Liver (tissue), 8 donors: ENCODE measurements at regions not wholly inside any gene's neighbourhood (a gene's known extent, or its start where the extent isn't known, plus 50 kb on each side); places are given as distances from the start of the nearest gene placed in this dataset.

Experiments
- DNase-seq: peaks from one replicate; pipeline ENCODE4 v3.0.0-alpha.2; 2017; ENCODE audit warnings: low spot score
- H3K27ac ChIP-seq, 2 donors: one replicate each; pipeline ENCODE4 v1.7.0; 2013; ENCODE audit warnings: inconsistent platforms in 2 of 2, low read length in 2 of 2, control low read depth in 1 of 2, low read depth in 1 of 2, mild to moderate bottlenecking in 1 of 2
- H3K27me3 ChIP-seq, 4 donors: one replicate each; pipeline versions ENCODE4 v1.6.1 to v1.7.0; 2013; ENCODE audit warnings: low read length in 3 of 4, inconsistent platforms in 1 of 4, mild to moderate bottlenecking in 1 of 4, moderate library complexity in 1 of 4; ENCODE audit not compliant: control insufficient read depth in 4 of 4, insufficient read depth in 4 of 4
- H3K36me3 ChIP-seq, 4 donors: one replicate each; pipeline versions ENCODE4 v1.6.1 to v1.7.0; 2013; ENCODE audit warnings: low read length in 3 of 4, mild to moderate bottlenecking in 3 of 4, low read depth in 1 of 4, moderate library complexity in 1 of 4; ENCODE audit not compliant: control insufficient read depth in 4 of 4, insufficient read depth in 3 of 4
- H3K4me1 ChIP-seq, 4 donors: one replicate each; pipeline versions ENCODE4 v1.6.1 to v1.7.0; 2013; ENCODE audit warnings: low read length in 3 of 4, mild to moderate bottlenecking in 3 of 4, moderate library complexity in 1 of 4; ENCODE audit not compliant: control insufficient read depth in 4 of 4, insufficient read depth in 4 of 4
- H3K4me3 ChIP-seq, 3 donors: one replicate each; pipeline versions ENCODE4 v1.6.1 to v1.7.0; 2013; ENCODE audit warnings: low read length in 3 of 3, control low read depth in 1 of 3, low read depth in 1 of 3, mild to moderate bottlenecking in 1 of 3
- H3K9ac ChIP-seq, 2 donors: one replicate each; pipeline ENCODE4 v1.7.0; 2013; ENCODE audit warnings: low read length in 2 of 2, mild to moderate bottlenecking in 2 of 2, moderate library complexity in 2 of 2, control low read depth in 1 of 2, low read depth in 1 of 2
- H3K9me3 ChIP-seq, 4 donors: one replicate each; pipeline versions ENCODE4 v1.6.1 to v1.7.0; 2013; ENCODE audit warnings: low read length in 3 of 4; ENCODE audit not compliant: control insufficient read depth in 4 of 4
- ATF3 ChIP-seq: IDR thresholded peaks from 2 replicates; pipeline ENCODE4 v1.6.1; 2016; ENCODE audit warnings: antibody characterized with exemption
- CTCF ChIP-seq: fragments of 150-350 bp; IDR thresholded peaks from 2 replicates; pipeline ENCODE4 v1.5.1; 2017; ENCODE audit warnings: improper control_type of control experiment, low read depth, low read length; ENCODE audit not compliant: missing input control
- EGR1 ChIP-seq, 2 donors: IDR thresholded peaks; 2 replicates each; pipeline ENCODE4 v1.6.1; 2016 to 2018; ENCODE audit warnings: antibody characterized with exemption in 2 of 2, low read depth in 2 of 2
- FOXA1 ChIP-seq: IDR thresholded peaks from 2 replicates; pipeline ENCODE4 v1.6.1; 2016; ENCODE audit warnings: antibody characterized with exemption
- FOXA2 ChIP-seq: IDR thresholded peaks from 2 replicates; pipeline ENCODE4 v1.6.1; 2016; ENCODE audit warnings: antibody characterized with exemption
- GABPA ChIP-seq, 2 donors: IDR thresholded peaks in 1 of 2; conservative IDR thresholded peaks in 1 of 2; 2 replicates each; pipeline ENCODE4 v1.6.1; 2016; ENCODE audit warnings: antibody characterized with exemption in 2 of 2, mild to moderate bottlenecking in 1 of 2, moderate library complexity in 1 of 2
- HNF4A ChIP-seq, 2 donors: conservative IDR thresholded peaks; 2 replicates each; pipeline ENCODE4 v1.6.1; 2016; ENCODE audit warnings: antibody characterized with exemption in 2 of 2, mild to moderate bottlenecking in 2 of 2
- HNF4G ChIP-seq: IDR thresholded peaks from 2 replicates; pipeline ENCODE4 v1.6.1; 2016; ENCODE audit warnings: antibody characterized with exemption
- JUND ChIP-seq, 2 donors: IDR thresholded peaks; 2 replicates each; pipeline ENCODE4 v1.6.1; 2016; ENCODE audit warnings: antibody characterized with exemption in 2 of 2
- MAX ChIP-seq: IDR thresholded peaks from 2 replicates; pipeline ENCODE4 v1.6.1; 2016; ENCODE audit warnings: antibody characterized with exemption
- NR2F2 ChIP-seq: IDR thresholded peaks from 2 replicates; pipeline ENCODE4 v1.6.1; 2016; ENCODE audit warnings: antibody characterized with exemption
- RAD21 ChIP-seq, 2 donors: IDR thresholded peaks; 2 replicates each; pipeline ENCODE4 v1.6.1; 2016; ENCODE audit warnings: antibody characterized with exemption in 2 of 2, mild to moderate bottlenecking in 2 of 2
- REST ChIP-seq: IDR thresholded peaks from 2 replicates; pipeline ENCODE4 v1.6.1; 2016; ENCODE audit warnings: antibody characterized with exemption, mild to moderate bottlenecking
- RXRA ChIP-seq, 2 donors: IDR thresholded peaks; 2 replicates each; pipeline ENCODE4 v1.6.1; 2017 to 2018; ENCODE audit warnings: antibody characterized with exemption in 2 of 2, mild to moderate bottlenecking in 1 of 2
- SP1 ChIP-seq: IDR thresholded peaks from 2 replicates; pipeline ENCODE4 v1.6.1; 2018; ENCODE audit warnings: antibody characterized with exemption, mild to moderate bottlenecking
- TAF1 ChIP-seq: conservative IDR thresholded peaks from 2 replicates; pipeline ENCODE4 v1.6.1; 2016; ENCODE audit warnings: antibody characterized with exemption, mild to moderate bottlenecking
- YY1 ChIP-seq: IDR thresholded peaks from 2 replicates; pipeline ENCODE4 v1.6.1; 2016; ENCODE audit warnings: antibody characterized with exemption, mild to moderate bottlenecking
- ZBTB33 ChIP-seq: IDR thresholded peaks from 2 replicates; pipeline ENCODE4 v1.6.1; 2016; ENCODE audit warnings: antibody characterized with exemption
- WGBS: extraction: QIAGEN DNeasy Blood & Tissue Kit; methylation state at CpG from one replicate; pipeline ENCODE4 v1.1.7; 2013; 5-methylcytosine and 5-hydroxymethylcytosine counted together
- donor health status: healthy.
- donor health status: healthy.
- donor health status: healthy.
- donor health status: healthy.
- donor health status: healthy.

GRCh38 chr2:234842753-234843152, 109.1 kb upstream of the SH3BP4 start:
- TF ChIP-seq GABPA (IDR thresholded peaks at IDR 0.05 in 1 of 2, conservative IDR thresholded peaks at IDR 0.05 in 1 of 2) = no peak
- no peak for TF ChIP-seq REST
- no peak for TF ChIP-seq RAD21 (IDR thresholded peaks at IDR 0.05)
- no peak for TF ChIP-seq NR2F2
- no peak for TF ChIP-seq TAF1
- TF ChIP-seq YY1 = no peak
- TF ChIP-seq MAX = no peak
- no peak for TF ChIP-seq ZBTB33
- no peak for TF ChIP-seq HNF4G
- TF ChIP-seq EGR1 (IDR thresholded peaks at IDR 0.05; ENCODE audit: low read depth in 2 of 2) = no peak
- no peak for TF ChIP-seq JUND (IDR thresholded peaks at IDR 0.05)
- no peak for TF ChIP-seq FOXA1
- TF ChIP-seq RXRA (IDR thresholded peaks at IDR 0.05) = no peak
- TF ChIP-seq FOXA2 = no peak
- TF ChIP-seq CTCF = no peak
- no peak for TF ChIP-seq ATF3
- TF ChIP-seq HNF4A (conservative IDR thresholded peaks at IDR 0.05) = no peak
- no peak for TF ChIP-seq SP1
- H3K9ac ChIP-seq = no peak overlapping the region
- no peaks in the 10 kb centered on the region for H3K36me3 ChIP-seq
- H3K27ac ChIP-seq = peak overlapping the region; percentile 83 to 95
- WGBS = 71% methylated on average over 6 of the region's 6 CpGs
- no peak overlapping the region for H3K4me3 ChIP-seq
- no peaks in the 10 kb centered on the region for H3K9me3 ChIP-seq
- no peaks in the 10 kb centered on the region for H3K27me3 ChIP-seq
- H3K4me1 ChIP-seq = peaks cover 16 to 46% (median 33%) of the 10 kb centered on the region in 4 donors
- DNase-seq = no peak
